ENCODE measurements at regions not wholly inside any gene's neighbourhood (a gene's known extent, or its start where the extent isn't known, plus 50 kb on each side); places are given as distances from the start of the nearest gene placed in this dataset.

- TF ChIP-seq CTCF (IDR thresholded peaks at IDR 0.05) (no peak), POLR2A (IDR thresholded peaks at IDR 0.05; ENCODE audit: low read depth) (no peak), EP300 (IDR thresholded peaks at IDR 0.05) (no peak), POLR2AphosphoS5 (IDR thresholded peaks at IDR 0.05) (no peak)
Measured at GRCh38 chrX:1074755-1075154, 137.7 kb downstream of the CRLF2 start.

All from esophagus muscularis mucosa (tissue), 4 donors.